ENCODE measurements at regions not wholly inside any gene's neighbourhood (a gene's known extent, or its start where the extent isn't known, plus 50 kb on each side); places are given as distances from the start of the nearest gene placed in this dataset.
"Not testable (repeated sequence)": the region's sequence is repeated elsewhere in the genome, so short reads cannot be mapped to it uniquely, and the experiment has no call there.

DNA sequence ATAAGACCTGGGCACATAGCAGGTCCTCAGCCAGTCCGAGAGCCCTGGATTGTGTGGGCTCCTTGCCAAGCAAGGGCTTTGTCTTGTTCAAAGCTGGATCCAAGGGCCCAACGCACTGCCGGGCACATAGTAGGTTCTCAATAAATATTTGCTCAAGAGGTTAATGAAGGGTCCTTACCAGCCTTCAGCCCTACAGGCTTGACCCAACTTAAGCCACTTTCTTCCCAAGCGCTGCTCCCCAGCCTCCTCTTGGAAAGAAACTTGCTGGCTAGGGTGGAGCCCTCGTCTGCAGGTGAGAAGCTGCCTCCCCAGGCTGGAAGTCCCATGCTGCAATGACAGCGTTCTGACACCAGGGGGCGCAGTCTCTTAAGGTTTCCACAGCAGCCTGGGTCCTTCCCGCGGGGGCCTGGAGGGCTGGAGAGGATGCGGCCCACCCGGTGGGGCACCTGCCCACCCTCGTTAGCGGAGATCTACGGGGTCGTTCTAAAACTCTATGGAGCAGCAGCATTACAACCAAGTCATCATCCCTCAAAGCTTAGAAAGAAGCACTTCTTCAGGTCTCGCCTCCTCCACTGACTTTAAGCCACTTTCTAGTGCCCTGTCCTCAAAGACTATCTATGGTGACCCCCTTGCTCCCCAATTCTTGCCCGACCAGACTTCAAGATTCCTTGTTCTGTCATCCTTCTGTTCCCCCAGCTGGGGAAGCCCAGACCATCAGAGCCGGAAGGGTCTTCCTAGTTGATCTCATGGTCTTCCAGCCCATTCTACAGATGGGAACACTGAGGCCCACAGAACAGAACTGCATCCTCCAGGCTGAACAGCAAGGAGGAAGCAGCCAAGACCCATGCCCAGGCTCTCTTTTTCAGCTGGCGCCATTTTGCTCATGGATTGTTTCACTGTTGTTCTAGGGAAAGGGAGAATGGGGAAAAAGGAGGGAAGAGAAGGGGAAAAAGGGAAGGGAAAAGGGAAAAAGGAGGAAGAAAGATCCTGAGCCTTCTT, 115.4 kb downstream of the LHX2 start:
- DNase-seq (ENCODE audit: low read depth): peak; percentile 73
- TF ChIP-seq, protein P1, sequence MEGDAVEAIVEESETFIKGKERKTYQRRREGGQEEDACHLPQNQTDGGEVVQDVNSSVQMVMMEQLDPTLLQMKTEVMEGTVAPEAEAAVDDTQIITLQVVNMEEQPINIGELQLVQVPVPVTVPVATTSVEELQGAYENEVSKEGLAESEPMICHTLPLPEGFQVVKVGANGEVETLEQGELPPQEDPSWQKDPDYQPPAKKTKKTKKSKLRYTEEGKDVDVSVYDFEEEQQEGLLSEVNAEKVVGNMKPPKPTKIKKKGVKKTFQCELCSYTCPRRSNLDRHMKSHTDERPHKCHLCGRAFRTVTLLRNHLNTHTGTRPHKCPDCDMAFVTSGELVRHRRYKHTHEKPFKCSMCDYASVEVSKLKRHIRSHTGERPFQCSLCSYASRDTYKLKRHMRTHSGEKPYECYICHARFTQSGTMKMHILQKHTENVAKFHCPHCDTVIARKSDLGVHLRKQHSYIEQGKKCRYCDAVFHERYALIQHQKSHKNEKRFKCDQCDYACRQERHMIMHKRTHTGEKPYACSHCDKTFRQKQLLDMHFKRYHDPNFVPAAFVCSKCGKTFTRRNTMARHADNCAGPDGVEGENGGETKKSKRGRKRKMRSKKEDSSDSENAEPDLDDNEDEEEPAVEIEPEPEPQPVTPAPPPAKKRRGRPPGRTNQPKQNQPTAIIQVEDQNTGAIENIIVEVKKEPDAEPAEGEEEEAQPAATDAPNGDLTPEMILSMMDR (IDR thresholded peaks at IDR 0.05; ENCODE audit: insufficient read depth, low read depth, low read length): peak; percentile 95
- H3K4me3 ChIP-seq (ENCODE audit: low read depth, low read length): no peak overlapping the region

DNA sequence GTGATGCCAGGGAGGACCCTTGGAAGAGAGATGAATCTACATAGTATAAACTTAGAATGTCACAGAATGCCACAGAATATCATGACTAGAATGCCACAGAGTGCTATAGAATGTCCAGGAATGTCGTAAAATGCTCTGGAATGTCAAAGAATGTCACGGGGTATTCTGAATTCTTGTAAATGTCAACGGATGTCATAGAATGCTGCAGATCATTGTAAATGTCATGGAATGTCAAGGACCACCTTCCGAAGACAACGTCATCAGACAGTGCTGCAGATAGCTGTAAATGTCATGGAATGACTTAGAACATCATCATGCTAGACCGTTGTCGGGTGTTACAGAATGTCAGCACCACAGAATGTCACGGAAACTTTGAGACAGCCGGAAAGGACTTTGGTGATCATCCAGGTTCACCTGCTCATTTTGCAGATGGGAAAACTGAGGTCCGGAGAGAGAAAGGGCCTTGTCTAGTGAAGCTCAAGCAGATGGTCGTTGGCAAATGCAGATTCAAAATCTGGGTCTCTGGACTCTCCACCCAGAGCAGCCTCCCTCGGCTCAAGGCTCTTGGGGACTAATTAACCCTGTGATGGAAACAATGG, 117.1 kb downstream of the LHX2 start:
- H3K4me3 ChIP-seq (ENCODE audit: low read depth, low read length): no peak overlapping the region
- no peak for DNase-seq (ENCODE audit: low read depth)
- TF ChIP-seq, protein P1 (IDR thresholded peaks at IDR 0.05; ENCODE audit: insufficient read depth, low read depth, low read length): no peak

DNA sequence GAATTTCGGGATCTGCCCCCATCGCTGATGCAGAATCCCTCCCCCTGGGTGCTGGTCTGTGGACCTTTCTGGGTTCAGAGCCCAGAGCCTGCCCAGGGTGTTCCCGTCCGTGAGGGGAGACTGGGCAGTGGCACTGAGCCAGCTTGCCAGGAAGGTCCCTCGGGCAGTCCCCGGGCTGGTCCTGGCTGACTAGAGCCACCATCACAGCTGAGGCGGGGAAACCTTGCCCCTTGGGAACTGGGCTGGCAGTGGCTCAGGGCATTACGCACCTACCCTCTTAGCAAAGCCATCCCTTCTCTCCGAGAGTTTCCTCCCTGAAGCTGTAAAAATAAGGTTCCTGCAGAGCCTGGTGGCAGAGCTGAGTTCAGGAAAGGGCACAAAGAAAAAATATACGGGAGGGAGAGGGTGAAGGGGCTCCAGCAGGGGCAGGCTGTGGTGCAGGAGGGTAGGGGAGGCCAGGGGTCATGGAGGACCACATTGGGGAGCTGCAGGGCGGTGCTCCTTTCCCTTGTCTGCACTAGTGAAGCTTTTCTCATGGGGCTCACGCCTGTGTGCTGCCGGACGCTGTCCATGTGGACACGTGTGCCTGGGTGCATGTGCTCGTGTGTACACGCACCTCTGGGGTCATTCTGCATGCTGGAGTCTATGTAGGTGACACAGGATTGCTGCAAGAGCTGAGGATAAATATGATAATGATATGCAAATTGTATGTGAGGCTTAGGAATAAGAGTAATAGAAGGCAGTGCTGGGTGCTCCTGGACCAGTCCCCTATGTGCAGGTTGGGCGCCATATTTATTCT, 118.9 kb downstream of the LHX2 start:
- no peak overlapping the region for H3K4me3 ChIP-seq (ENCODE audit: low read depth, low read length)
- TF ChIP-seq, protein P1 (IDR thresholded peaks at IDR 0.05; ENCODE audit: insufficient read depth, low read depth, low read length): no peak
- no peak for DNase-seq (ENCODE audit: low read depth)

DNA sequence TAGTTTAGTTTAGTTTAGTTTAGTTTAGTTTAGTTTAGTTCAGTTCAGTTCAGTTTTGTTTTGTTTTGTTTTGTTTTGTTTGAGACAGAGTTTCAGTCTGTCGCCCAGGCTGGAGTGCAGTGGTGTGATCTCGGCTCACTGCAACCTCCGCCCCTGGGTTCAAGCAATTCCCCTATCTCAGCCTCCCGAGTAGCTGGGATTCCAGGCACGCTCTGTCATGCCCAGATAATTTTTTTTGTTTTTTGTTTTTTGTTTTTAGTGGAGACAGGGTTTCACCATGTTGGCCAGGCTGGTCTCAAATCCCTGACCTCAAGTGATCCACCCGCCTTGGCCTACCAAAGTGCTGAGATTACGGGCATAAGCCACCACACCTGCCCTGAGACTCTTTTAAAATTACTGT, 120.0 kb downstream of the LHX2 start:
- not testable (repeated sequence) for DNase-seq (ENCODE audit: low read depth); H3K4me3 ChIP-seq (ENCODE audit: low read depth, low read length)

DNA sequence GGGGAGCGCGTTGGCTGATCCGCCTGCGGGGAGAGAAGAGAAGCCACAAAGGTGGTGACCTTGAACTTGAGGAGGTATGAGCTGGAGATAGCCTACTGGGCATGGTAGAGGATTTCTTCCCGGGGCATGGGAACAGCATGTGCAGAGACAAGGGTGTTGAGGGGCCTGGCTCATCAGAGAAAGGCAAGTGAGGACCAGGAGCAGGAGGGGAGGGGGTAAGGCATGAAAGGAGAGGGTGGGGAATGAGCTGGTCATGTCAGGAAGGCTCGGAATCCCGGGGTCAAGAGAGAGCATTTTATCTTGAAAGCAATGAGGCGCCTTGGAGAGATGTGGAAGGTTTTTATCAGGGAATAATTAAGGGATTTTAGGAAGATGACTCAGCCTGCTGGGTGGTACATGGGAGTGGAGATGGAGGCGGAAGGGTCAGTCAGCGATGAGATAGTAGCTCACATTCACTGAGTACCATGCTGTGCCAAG, 121.1 kb downstream of the LHX2 start:
- H3K4me3 ChIP-seq (ENCODE audit: low read depth, low read length): no peak overlapping the region
- DNase-seq (ENCODE audit: low read depth): peak; percentile 25
- TF ChIP-seq, protein P1 (IDR thresholded peaks at IDR 0.05; ENCODE audit: insufficient read depth, low read depth, low read length): no peak

DNA sequence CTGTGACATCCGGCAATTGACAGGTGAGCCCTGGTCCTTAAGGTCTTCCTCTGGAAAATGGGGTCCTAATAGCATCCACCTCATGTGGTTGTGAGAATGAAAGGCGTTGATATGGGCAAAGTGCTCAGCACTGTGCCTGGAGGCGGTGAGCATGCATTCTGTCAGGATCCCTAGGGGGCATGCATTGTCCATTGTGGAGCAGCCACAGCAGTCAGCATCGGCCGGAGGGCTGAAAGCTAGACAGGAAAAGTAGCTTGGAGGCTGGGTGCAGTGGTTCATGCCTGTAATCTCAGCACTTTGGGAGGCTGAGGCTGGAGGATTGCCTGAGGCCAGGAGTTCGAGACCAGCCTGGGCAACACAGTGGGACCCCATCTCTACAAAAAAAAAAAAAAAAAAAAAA, 122.2 kb downstream of the LHX2 start:
- H3K4me3 ChIP-seq (ENCODE audit: low read depth, low read length): no peak overlapping the region
- peak; percentile 28 for DNase-seq (ENCODE audit: low read depth)
- TF ChIP-seq, protein P1 (IDR thresholded peaks at IDR 0.05; ENCODE audit: insufficient read depth, low read depth, low read length): peak; percentile 39
